ENCODE measurements at regions not wholly inside any gene's neighbourhood (a gene's known extent, or its start where the extent isn't known, plus 50 kb on each side); places are given as distances from the start of the nearest gene placed in this dataset.

DNA sequence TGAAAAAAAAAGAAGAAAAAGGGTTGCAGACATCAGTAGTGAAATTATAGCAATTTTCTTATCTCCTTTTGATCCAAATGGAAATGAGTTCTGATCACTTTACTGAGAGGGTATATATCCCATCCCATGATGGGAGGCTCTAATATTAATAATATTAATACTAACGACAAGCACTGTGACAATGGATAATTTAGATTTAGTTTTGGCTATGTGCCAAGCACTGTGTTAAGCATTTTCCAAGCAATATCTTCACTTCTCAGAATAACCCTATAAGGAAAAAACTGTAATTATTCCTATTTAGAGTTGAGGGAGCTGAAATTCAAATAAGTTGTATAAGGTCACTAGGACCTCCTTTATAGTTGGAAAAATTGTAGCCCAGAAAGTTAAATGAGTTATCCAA lies 58.4 kb upstream of the ASTN2 start:
- TF ChIP-seq EP300 (IDR thresholded peaks at IDR 0.05) (no peak), POLR2AphosphoS5 (IDR thresholded peaks at IDR 0.05) (no peak), POLR2A (IDR thresholded peaks at IDR 0.05) (no peak), CTCF (IDR thresholded peaks at IDR 0.05) (no peak)
- WGBS, 5 donors, result 49 to 77% (median 71%) methylated on average over 1 of the region's 1 CpG
- DNase-seq, result no peak
- Histone ChIP-seq H3K27me3 (no peaks in the 10 kb centered on the region), H3K4me1 (no peaks in the 10 kb centered on the region), H3K36me3 (no peaks in the 10 kb centered on the region), H3K27ac (no peak overlapping the region), H3K4me3 (no peak overlapping the region), H3K9me3 (no peaks in the 10 kb centered on the region)
- intact Hi-C loops (cut with DNase I; ENCODE audit: low total_unique reads), result no loop called here

DNA sequence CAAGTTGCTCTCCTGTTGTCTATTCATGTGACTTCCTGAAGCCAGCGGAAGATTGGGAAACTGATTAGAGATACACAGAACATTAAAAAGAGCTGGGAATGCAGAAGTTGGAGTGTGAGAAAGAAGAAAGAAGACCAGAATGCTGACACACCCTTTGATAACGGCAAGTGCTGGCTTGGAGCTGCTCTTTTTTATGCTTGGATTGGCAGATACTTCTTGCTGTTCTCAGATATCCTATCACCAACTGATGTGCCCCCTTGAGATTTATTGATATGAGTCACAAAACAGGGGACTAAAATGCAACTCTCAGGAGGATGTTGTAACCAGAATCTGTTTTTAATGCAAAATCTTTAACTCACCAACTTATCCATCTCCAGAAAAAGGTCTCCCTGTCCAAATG lies 56.0 kb upstream of the ASTN2 start:
- Histone ChIP-seq H3K36me3 (no peaks in the 10 kb centered on the region), H3K27me3 (peaks cover 0 to 6% (median 0%) of the 10 kb centered on the region in 3 donors), H3K4me1 (no peaks in the 10 kb centered on the region), H3K4me3 (no peak overlapping the region), H3K27ac (no peak overlapping the region), H3K9me3 (no peaks in the 10 kb centered on the region)
- intact Hi-C loops (cut with DNase I; ENCODE audit: low total_unique reads), result no loop called here
- WGBS, 5 donors, result 15 to 34% (median 29%) methylated on average over 2 of the region's 2 CpGs
- DNase-seq, result no peak
- TF ChIP-seq CTCF (IDR thresholded peaks at IDR 0.05) (no peak), POLR2A (IDR thresholded peaks at IDR 0.05) (no peak), EP300 (IDR thresholded peaks at IDR 0.05) (no peak), POLR2AphosphoS5 (IDR thresholded peaks at IDR 0.05) (no peak)

DNA sequence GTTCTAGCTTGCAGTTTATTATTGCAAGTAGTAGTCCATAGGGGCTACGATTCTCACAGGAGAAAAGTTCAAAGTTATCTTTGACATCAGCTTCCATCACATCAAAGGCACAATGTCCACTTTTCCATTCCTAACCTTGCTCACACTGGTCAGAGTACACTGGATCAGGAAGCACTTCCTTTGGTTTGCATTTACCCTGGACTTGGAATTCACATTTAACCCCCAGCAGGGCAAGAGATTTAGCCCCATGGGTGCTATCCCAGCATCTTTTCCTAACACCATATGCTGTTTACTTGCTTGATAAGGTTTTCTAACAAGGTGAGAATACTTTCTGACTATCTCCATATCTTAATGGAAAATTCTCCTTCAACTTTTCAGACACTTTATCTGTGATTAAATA lies 55.6 kb upstream of the ASTN2 start:
- intact Hi-C loops (cut with DNase I; ENCODE audit: low total_unique reads), result no loop called here
- Histone ChIP-seq H3K27ac (no peak overlapping the region), H3K4me1 (no peaks in the 10 kb centered on the region), H3K4me3 (no peak overlapping the region), H3K9me3 (no peaks in the 10 kb centered on the region), H3K27me3 (peaks cover 0 to 6% (median 0%) of the 10 kb centered on the region in 3 donors), H3K36me3 (no peaks in the 10 kb centered on the region)
- 15 to 40% (median 32%) methylated on average over 1 of the region's 1 CpG for WGBS, 5 donors
- no peak for TF ChIP-seq POLR2AphosphoS5 (IDR thresholded peaks at IDR 0.05)
- no peak for TF ChIP-seq POLR2A (IDR thresholded peaks at IDR 0.05)
- TF ChIP-seq EP300 (IDR thresholded peaks at IDR 0.05), result no peak
- no peak for TF ChIP-seq CTCF (IDR thresholded peaks at IDR 0.05)
- no peak for DNase-seq

DNA sequence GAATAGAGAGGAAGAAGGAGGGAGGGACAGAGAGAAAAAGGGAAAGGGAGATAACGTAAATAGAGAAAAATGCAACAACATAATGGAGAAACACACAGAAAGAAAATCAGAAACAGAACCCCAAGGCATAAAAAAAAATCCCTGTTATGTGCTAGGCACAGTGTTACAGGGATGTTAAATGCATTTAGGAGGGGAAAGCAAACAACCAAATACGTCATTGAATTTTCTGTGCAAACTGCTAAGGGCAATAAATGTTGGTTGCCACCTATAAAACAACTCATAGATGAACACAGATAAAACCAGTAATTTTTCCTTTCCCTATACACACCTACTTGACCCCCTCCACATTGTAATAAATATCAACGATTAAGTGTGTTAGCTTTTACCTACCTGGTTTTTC lies 51.3 kb upstream of the ASTN2 start:
- TF ChIP-seq POLR2A (IDR thresholded peaks at IDR 0.05) (no peak), CTCF (IDR thresholded peaks at IDR 0.05) (no peak), EP300 (IDR thresholded peaks at IDR 0.05) (no peak), POLR2AphosphoS5 (IDR thresholded peaks at IDR 0.05) (no peak)
- no peaks in the 10 kb centered on the region for H3K9me3 ChIP-seq
- H3K27ac ChIP-seq, result no peak overlapping the region
- H3K4me1 ChIP-seq, result no peaks in the 10 kb centered on the region
- peaks cover 0 to 15% (median 0%) of the 10 kb centered on the region in 3 donors for H3K27me3 ChIP-seq
- no peaks in the 10 kb centered on the region for H3K36me3 ChIP-seq
- WGBS, 5 donors, result 66 to 70% (median 66%) methylated on average over 3 of the region's 3 CpGs
- no peak overlapping the region for H3K4me3 ChIP-seq
- intact Hi-C loops (cut with DNase I; ENCODE audit: low total_unique reads), result no loop called here
- no peak for DNase-seq

Data from stomach (tissue), 8 donors.